ENCODE measurements at regions not wholly inside any gene's neighbourhood (a gene's known extent, or its start where the extent isn't known, plus 50 kb on each side); places are given as distances from the start of the nearest gene placed in this dataset.
A peak's percentile ranks its signal among the peaks of the same experiment; 100 is the strongest.

- WGBS (ENCODE audit: missing lambda C conversion rate): 54% methylated on average over 6 of the region's 6 CpGs
- no peak for FAIRE-seq
- TF ChIP-seq FOSB (CRISPR knock-in tag; IDR thresholded peaks at IDR 0.05): no peak
- no peak for TF ChIP-seq USF2 (IDR thresholded peaks at IDR 0.05)
- TF ChIP-seq POLR2A (IDR thresholded peaks at IDR 0.05; ENCODE audit: low read length): no peak
- TF ChIP-seq PBX3 (IDR thresholded peaks at IDR 0.05): no peak
- no peak for TF ChIP-seq E2F6 (IDR thresholded peaks at IDR 0.05; ENCODE audit: borderline replicate concordance, low read depth)
- TF ChIP-seq HES2 (IDR thresholded peaks at IDR 0.05): no peak
- TF ChIP-seq ELK1 (IDR thresholded peaks at IDR 0.05; ENCODE audit: low read depth, low read length): no peak
- no peak overlapping the region for H3K4me3 ChIP-seq
- no peaks in the 10 kb centered on the region for H3K9me3 ChIP-seq
- DNase-seq (ENCODE audit: low read depth in 1 of 2, low spot score in 1 of 2): no peak
- H3K4me1 ChIP-seq: no peaks in the 10 kb centered on the region
- ChIA-PET CTCF (interaction anchor here (0.7 to 1.4 kb wide), 2 partner anchors 87 to 723 kb away, joined by 3 to 4 read pairs; no protein-coding TSS in a partner anchor), POLR2A (interaction anchor here (0.6 kb wide), 1 partner anchor 102 kb away, joined by 4 read pairs; no protein-coding TSS in a partner anchor)
- H3K27ac ChIP-seq: no peak overlapping the region
- ATAC-seq: no peak
- H3K4me2 ChIP-seq: no peak overlapping the region
Observed at GRCh38 chr4:162732876-162733275, 433.8 kb downstream of the NAF1 start.

GRCh38 chr4:162727766-162728165, 438.9 kb downstream of the NAF1 start:
- TF ChIP-seq CBX2 (IDR thresholded peaks at IDR 0.05; ENCODE audit: borderline replicate concordance, low read depth): no peak
- TF ChIP-seq RCOR1 (IDR thresholded peaks at IDR 0.05; ENCODE audit: low read depth, low read length): no peak
- Histone ChIP-seq H3K4me1 (no peaks in the 10 kb centered on the region), H3K4me2 (no peak overlapping the region), H3K27ac (no peak overlapping the region), H3K9me3 (no peaks in the 10 kb centered on the region), H3K4me3 (no peak overlapping the region)
- ATAC-seq (no peak), DNase-seq (ENCODE audit: low read depth in 1 of 2, low spot score in 1 of 2) (no peak), FAIRE-seq (no peak)
- ChIA-PET POLR2A (no interaction called here), CTCF (no interaction called here)

- no peak overlapping the region for H3K4me3 ChIP-seq
- H3K27ac ChIP-seq: no peak overlapping the region
- ATAC-seq (no peak), FAIRE-seq (no peak), DNase-seq (ENCODE audit: low read depth in 1 of 2, low spot score in 1 of 2) (peak in 1 of 2 experiments; percentile 0)
- 67% methylated on average over 8 of the region's 8 CpGs for WGBS (ENCODE audit: missing lambda C conversion rate)
- ChIA-PET CTCF (no interaction called here), POLR2A (no interaction called here)
- H3K9me3 ChIP-seq: no peaks in the 10 kb centered on the region
- H3K4me2 ChIP-seq: no peak overlapping the region
- H3K4me1 ChIP-seq: no peaks in the 10 kb centered on the region
- no peak for TF ChIP-seq HOXB13 (CRISPR knock-in tag; IDR thresholded peaks at IDR 0.05; ENCODE audit: low read depth)
- TF ChIP-seq ELK1 (IDR thresholded peaks at IDR 0.05; ENCODE audit: low read depth, low read length): no peak
- TF ChIP-seq ZNF302 (CRISPR knock-in tag; IDR thresholded peaks at IDR 0.05): no peak
- no peak for TF ChIP-seq REST (IDR thresholded peaks at IDR 0.05)
- no peak for TF ChIP-seq CBX8 (IDR thresholded peaks at IDR 0.05)
- TF ChIP-seq BCL3 (IDR thresholded peaks at IDR 0.05): no peak
- no peak for TF ChIP-seq SREBF2 (IDR thresholded peaks at IDR 0.05)
- TF ChIP-seq FOSB (CRISPR knock-in tag; IDR thresholded peaks at IDR 0.05): no peak
- no peak for TF ChIP-seq CHD4 (IDR thresholded peaks at IDR 0.05; ENCODE audit: borderline replicate concordance)
- no peak for TF ChIP-seq ATOH8 (CRISPR knock-in tag; IDR thresholded peaks at IDR 0.05; ENCODE audit: low read depth)
- TF ChIP-seq RCOR1 (IDR thresholded peaks at IDR 0.05; ENCODE audit: low read depth, low read length): no peak
- TF ChIP-seq RFX5 (IDR thresholded peaks at IDR 0.05): no peak
- TF ChIP-seq GATA3 (IDR thresholded peaks at IDR 0.05; ENCODE audit: borderline replicate concordance): no peak
- no peak for TF ChIP-seq MAX (IDR thresholded peaks at IDR 0.05)
- TF ChIP-seq CEBPB (IDR thresholded peaks at IDR 0.05): no peak
- TF ChIP-seq FOSL2 (IDR thresholded peaks at IDR 0.05): no peak
- no peak for TF ChIP-seq FOSL2 (CRISPR knock-in tag; IDR thresholded peaks at IDR 0.05)
- no peak for TF ChIP-seq HOXA7 (CRISPR knock-in tag; IDR thresholded peaks at IDR 0.05)
Observed at GRCh38 chr4:162727232-162727631, 439.5 kb downstream of the NAF1 start.
